Keratinocyte (primary cell): ENCODE measurements at regions not wholly inside any gene's neighbourhood (a gene's known extent, or its start where the extent isn't known, plus 50 kb on each side); places are given as distances from the start of the nearest gene placed in this dataset.

Experiments
- DNase-seq: peaks from one replicate; pipeline ENCODE4 v3.0.0-alpha.2; 2011; ENCODE audit warnings: low read depth, missing footprints, low spot score
- FAIRE-seq: peaks from 2 replicates; lab custom pipeline; 2011; peaks lifted over from hg19 to GRCh38; lab: Jason Lieb, UNC
- H2AFZ ChIP-seq: 2 replicates; pipeline ENCODE4 v1.6.0; 2012; ENCODE audit warnings: low read length, control low read depth, inconsistent platforms; ENCODE audit not compliant: control insufficient read depth
- H3K27ac ChIP-seq: 2 replicates; pipeline ENCODE4 v1.5.1; 2011; ENCODE audit warnings: low read length; ENCODE audit not compliant: control insufficient read depth, insufficient read depth
- H3K27me3 ChIP-seq: 3 replicates; pipeline ENCODE4 v1.6.0; 2011; ENCODE audit warnings: low read length; ENCODE audit not compliant: control insufficient read depth, insufficient read depth; ENCODE audit errors: extremely low read depth
- H3K36me3 ChIP-seq, 2 experiments: 2 replicates in 1 of 2; 3 replicates in 1 of 2; pipeline ENCODE4 v1.5.1; 2011; ENCODE audit warnings: low read length in 2 of 2, mild to moderate bottlenecking in 1 of 2; ENCODE audit not compliant: control insufficient read depth in 2 of 2, insufficient read depth in 2 of 2; ENCODE audit errors: extremely low read depth in 1 of 2
- H3K4me1 ChIP-seq: 3 replicates; pipeline ENCODE4 v1.5.1; 2011; ENCODE audit warnings: low read length; ENCODE audit not compliant: control insufficient read depth, insufficient read depth; ENCODE audit errors: extremely low read depth
- H3K4me2 ChIP-seq: 3 replicates; pipeline ENCODE4 v1.6.0; 2011; ENCODE audit warnings: low read depth, low read length; ENCODE audit not compliant: control insufficient read depth, insufficient read depth; ENCODE audit errors: extremely low read depth
- H3K4me3 ChIP-seq, 3 experiments: fragments of 200-600 bp in 1 of 3; sonication (generic) in 1 of 3; 2 replicates in 2 of 3; 3 replicates in 1 of 3; pipeline ENCODE4 v1.5.1; 2011 to 2016; ENCODE audit warnings: low read length in 3 of 3, mild to moderate bottlenecking in 3 of 3, control low read depth in 2 of 3, inconsistent platforms in 1 of 3, low read depth in 1 of 3, mixed read lengths in 1 of 3, mixed run types in 1 of 3, moderate library complexity in 1 of 3; ENCODE audit not compliant: control insufficient read depth in 2 of 3, insufficient read depth in 2 of 3; ENCODE audit errors: extremely low read depth in 1 of 3
- H3K79me2 ChIP-seq: 2 replicates; pipeline ENCODE4 v1.6.0; 2012; ENCODE audit warnings: low read length; ENCODE audit not compliant: control insufficient read depth, insufficient read depth
- H3K9ac ChIP-seq: 3 replicates; pipeline ENCODE4 v1.6.0; 2011; ENCODE audit warnings: low read length; ENCODE audit not compliant: control insufficient read depth, insufficient read depth; ENCODE audit errors: extremely low read depth
- H3K9me1 ChIP-seq: 3 replicates; pipeline ENCODE4 v1.6.0; 2011; ENCODE audit warnings: low read length; ENCODE audit not compliant: control insufficient read depth, insufficient read depth; ENCODE audit errors: extremely low read depth
- H3K9me3 ChIP-seq: 2 replicates; pipeline ENCODE4 v1.5.1; 2012; ENCODE audit warnings: low read depth, low read length; ENCODE audit not compliant: control insufficient read depth
- H4K20me1 ChIP-seq: 3 replicates; pipeline ENCODE4 v1.6.0; 2011; ENCODE audit warnings: low read length; ENCODE audit not compliant: control insufficient read depth, insufficient read depth; ENCODE audit errors: extremely low read depth
- EZH2 ChIP-seq: IDR thresholded peaks from one replicate; pipeline ENCODE4 v1.6.1; 2012; ENCODE audit warnings: inconsistent platforms, mild to moderate bottlenecking, low read length, moderate library complexity
- dilution Hi-C: fragments of 300-500 bp; cut with MboI; formaldehyde crosslinking; loops from one replicate; pipeline ENCODE4 v1.7.0; 2020; ENCODE audit warnings: low sequenced_read_pairs; ENCODE audit not compliant: extremely low pct_ligation_motif_present
- TF ChIP-seq, protein P1 (sequence below), 3 experiments: IDR thresholded peaks in 1 of 3; conservative IDR thresholded peaks in 1 of 3; optimal IDR thresholded peaks in 1 of 3; 2 replicates in 2 of 3; 3 replicates in 1 of 3; pipeline versions ENCODE3 to v1.5.1; 2011; ENCODE audit warnings: low read length in 3 of 3, mild to moderate bottlenecking in 3 of 3, moderate library complexity in 2 of 3, control low read depth in 1 of 3, inconsistent platforms in 1 of 3; ENCODE audit not compliant: insufficient read depth in 2 of 3; ENCODE audit errors: extremely low read depth in 1 of 3

DNA sequence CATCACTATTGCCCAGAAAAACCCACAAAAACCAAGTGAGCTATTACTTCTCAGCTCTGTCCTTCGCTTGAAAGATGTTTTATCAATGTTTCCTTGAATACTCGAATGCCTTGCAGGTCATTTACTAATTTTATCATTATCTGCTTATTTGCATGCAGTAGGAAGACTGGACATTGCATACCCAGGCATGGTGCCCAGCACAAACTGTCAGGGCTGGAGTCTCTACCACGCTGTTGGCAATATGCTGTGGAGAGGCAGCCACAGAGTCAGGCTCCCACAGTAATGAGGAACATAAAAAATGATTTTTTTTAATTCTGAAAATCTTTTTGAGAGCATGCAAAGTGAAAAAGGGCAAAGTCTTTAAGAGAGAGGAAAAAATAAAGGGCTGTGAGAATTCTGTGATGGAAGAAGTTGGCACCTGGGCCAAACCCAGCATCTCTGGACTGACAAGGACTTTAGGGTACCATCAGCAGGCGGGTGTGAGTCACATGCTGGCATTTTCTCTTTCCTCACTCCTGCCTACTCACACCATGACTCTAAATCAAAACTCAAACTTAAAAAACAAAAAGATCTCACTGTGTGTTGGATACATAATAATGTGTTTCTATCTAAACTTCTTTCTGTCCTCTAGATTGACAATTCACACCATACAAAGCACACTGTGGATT lies 709.8 kb upstream of the FANCL start:
- DNase-seq (no peak), FAIRE-seq (no peak)
- H4K20me1 ChIP-seq = no peaks in the 10 kb centered on the region
- H3K4me3 ChIP-seq = no peak overlapping the region
- no peaks in the 10 kb centered on the region for H3K9me3 ChIP-seq
- no peak overlapping the region for H3K27ac ChIP-seq
- H3K36me3 ChIP-seq = no peaks in the 10 kb centered on the region
- H2AFZ ChIP-seq = no peak overlapping the region
- no peak overlapping the region for H3K9ac ChIP-seq
- no peaks in the 10 kb centered on the region for H3K79me2 ChIP-seq
- no peaks in the 10 kb centered on the region for H3K27me3 ChIP-seq
- no peak overlapping the region for H3K4me2 ChIP-seq
- no peaks in the 10 kb centered on the region for H3K4me1 ChIP-seq
- dilution Hi-C loops = no loop called here
- H3K9me1 ChIP-seq = no peaks in the 10 kb centered on the region
- TF ChIP-seq EZH2 = no peak
- TF ChIP-seq, protein P1, sequence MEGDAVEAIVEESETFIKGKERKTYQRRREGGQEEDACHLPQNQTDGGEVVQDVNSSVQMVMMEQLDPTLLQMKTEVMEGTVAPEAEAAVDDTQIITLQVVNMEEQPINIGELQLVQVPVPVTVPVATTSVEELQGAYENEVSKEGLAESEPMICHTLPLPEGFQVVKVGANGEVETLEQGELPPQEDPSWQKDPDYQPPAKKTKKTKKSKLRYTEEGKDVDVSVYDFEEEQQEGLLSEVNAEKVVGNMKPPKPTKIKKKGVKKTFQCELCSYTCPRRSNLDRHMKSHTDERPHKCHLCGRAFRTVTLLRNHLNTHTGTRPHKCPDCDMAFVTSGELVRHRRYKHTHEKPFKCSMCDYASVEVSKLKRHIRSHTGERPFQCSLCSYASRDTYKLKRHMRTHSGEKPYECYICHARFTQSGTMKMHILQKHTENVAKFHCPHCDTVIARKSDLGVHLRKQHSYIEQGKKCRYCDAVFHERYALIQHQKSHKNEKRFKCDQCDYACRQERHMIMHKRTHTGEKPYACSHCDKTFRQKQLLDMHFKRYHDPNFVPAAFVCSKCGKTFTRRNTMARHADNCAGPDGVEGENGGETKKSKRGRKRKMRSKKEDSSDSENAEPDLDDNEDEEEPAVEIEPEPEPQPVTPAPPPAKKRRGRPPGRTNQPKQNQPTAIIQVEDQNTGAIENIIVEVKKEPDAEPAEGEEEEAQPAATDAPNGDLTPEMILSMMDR (optimal IDR thresholded peaks at IDR 0.05 in 1 of 3, IDR thresholded peaks at IDR 0.05 in 1 of 3, conservative IDR thresholded peaks at IDR 0.05 in 1 of 3; ENCODE audit: extremely low read depth in 1 of 3, insufficient read depth in 2 of 3, low read length in 3 of 3) = no peak

DNA sequence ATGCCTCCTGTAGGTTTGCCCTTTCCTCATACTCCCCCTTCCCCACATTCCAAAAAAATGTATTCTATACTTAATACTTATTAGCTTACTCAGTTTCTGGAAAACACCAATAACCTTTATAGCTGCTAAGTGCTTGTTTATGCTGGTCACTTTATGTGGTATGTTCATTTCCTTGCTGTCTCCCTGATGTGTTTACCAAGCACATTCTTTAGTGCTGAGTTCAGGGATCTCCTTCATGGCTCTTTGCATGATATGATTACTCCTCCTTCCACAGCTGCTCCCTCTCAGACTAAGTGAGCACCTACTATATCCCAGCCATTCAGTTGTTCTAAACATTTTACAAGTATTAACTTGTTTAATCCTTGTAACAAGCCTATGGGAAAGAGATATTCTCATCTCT lies 698.3 kb upstream of the FANCL start:
- no peaks in the 10 kb centered on the region for H3K27me3 ChIP-seq
- no peaks in the 10 kb centered on the region for H3K36me3 ChIP-seq
- H3K4me3 ChIP-seq = no peak overlapping the region
- H3K27ac ChIP-seq = no peak overlapping the region
- H3K9me1 ChIP-seq = no peaks in the 10 kb centered on the region
- H3K4me2 ChIP-seq = no peak overlapping the region
- FAIRE-seq = no peak
- H3K9me3 ChIP-seq = no peaks in the 10 kb centered on the region
- H3K79me2 ChIP-seq = no peaks in the 10 kb centered on the region
- no peak overlapping the region for H2AFZ ChIP-seq
- H4K20me1 ChIP-seq = no peaks in the 10 kb centered on the region
- dilution Hi-C loops = no loop called here
- no peak for DNase-seq
- no peak overlapping the region for H3K9ac ChIP-seq
- TF ChIP-seq EZH2 = no peak
- TF ChIP-seq, protein P1 (optimal IDR thresholded peaks at IDR 0.05 in 1 of 3, IDR thresholded peaks at IDR 0.05 in 1 of 3, conservative IDR thresholded peaks at IDR 0.05 in 1 of 3; ENCODE audit: extremely low read depth in 1 of 3, insufficient read depth in 2 of 3, low read length in 3 of 3) = no peak
- no peaks in the 10 kb centered on the region for H3K4me1 ChIP-seq
